Stimulated activated CD4-positive, alpha-beta T cell treated with anti-CD3 and anti-CD28 coated beads, Interleukin-2, amount 100 ng/mL, for 24 hours (primary cell): ENCODE measurements at regions not wholly inside any gene's neighbourhood (a gene's known extent, or its start where the extent isn't known, plus 50 kb on each side); places are given as distances from the start of the nearest gene placed in this dataset.

Experiments
- DNase-seq, 2 donors: peaks; one replicate each; pipeline ENCODE4 v3.0.0-alpha.2; 2020

GRCh38 chr18:66727991-66728390 is 124.1 kb upstream of the CDH19 start:
- DNase-seq = no peak

DNA sequence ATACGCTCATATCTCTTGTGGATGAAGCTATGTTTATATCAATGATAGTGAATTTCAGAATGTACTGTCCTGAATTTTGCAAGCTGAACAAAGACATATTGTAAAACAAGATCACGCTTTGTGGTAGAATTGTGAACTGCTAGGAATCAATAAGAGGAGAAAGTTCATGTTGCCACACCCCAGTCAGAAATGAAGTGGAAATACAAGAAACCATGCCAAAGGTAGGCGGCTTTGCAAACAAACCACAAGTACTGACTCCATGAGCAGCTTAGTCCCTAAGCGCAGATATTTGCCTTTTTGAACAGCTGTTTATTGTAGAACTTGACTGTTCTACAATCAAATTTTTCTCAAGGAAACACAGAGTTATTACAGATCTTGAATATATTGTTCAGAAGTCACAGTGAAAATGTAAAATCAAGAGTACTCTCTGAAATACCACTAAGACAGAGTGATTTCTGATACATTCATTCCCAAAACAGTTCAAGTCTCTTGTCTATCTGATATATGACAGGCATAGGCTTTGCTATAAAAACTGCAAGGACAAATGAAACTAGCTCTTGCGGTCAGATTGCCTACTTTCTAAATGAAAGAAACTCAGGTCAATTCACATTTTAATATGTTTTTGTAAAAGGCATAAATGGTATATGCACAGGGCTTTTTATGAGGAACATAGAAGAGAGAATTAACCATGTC is 120.9 kb upstream of the CDH19 start:
- no peak for DNase-seq

DNA sequence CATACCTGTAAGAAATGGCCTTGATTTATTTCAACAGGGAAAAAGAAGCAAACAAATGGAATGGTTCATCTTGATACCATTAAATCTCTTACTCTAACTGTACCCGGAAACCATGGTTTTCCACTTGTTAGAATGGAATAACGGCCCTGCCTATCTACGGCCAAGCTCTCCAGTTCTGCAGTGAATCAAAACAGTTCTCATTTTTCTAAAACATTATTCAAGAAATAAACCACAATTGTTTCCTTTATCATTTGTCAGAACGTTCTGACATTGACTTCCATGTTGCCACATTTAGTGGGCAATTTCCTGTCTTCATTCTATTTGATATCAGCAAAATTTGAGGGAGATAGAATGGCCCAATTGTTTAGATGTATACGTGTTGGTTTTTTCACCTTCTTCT is 118.8 kb upstream of the CDH19 start:
- no peak for DNase-seq

GRCh38 chr18:66708646-66709045 is 104.8 kb upstream of the CDH19 start:
- no peak for DNase-seq

DNA sequence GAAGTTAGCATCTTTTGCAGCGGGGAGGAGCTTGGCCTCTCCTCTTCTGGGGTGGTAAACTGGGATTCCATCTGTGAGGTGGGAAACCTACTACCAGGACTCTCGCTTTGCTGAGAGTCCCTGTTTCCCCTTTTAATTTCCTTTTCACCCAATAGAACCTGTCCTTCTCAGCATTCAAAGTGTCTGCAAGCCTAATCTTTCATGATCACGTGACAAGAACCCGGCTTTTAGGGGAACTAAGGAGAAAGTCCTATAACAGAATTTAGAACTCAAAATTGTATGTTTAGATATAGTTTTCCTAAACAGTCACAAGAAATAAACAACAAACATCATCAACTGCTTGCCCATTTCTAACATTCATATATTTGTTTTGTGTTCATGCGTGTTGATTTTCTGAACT is 103.6 kb upstream of the CDH19 start:
- DNase-seq = no peak

DNA sequence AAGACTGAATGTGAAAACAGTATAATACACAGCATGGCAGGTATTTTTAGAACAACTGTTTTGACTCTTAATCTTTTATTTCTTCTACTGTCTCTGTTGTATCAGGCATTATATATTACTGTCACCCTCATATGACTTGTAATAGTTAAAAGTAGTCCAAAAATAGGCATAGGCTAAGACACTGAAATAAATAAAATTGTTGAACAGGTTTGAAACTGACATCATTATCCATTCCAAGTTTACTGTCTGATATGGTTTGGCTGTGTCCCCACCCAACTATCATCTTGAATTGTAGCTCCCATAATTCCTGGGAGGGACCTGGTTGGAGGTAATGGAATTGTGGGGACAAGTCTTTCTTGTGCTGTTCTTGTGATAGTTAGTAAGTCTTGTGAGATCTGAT is 91.4 kb upstream of the CDH19 start:
- no peak for DNase-seq

DNA sequence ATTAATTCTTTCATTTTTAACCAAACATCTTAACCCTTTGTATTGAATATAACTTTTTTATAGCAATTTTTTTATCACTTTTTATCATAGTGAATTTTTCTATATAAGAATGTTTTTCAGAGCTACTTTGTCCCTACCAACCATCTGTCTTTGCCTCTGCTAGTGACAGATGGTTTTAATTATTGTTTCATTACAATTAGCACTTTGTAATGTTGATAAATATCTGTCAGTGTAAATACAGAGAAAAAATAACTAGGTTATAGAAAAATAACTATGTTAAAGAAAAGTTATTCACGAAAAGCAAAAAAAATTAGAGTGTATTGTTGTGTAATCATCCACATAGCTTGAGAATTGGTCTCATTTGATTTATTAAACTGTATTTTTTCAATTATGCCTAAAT is 91.0 kb upstream of the CDH19 start:
- DNase-seq = no peak

DNA sequence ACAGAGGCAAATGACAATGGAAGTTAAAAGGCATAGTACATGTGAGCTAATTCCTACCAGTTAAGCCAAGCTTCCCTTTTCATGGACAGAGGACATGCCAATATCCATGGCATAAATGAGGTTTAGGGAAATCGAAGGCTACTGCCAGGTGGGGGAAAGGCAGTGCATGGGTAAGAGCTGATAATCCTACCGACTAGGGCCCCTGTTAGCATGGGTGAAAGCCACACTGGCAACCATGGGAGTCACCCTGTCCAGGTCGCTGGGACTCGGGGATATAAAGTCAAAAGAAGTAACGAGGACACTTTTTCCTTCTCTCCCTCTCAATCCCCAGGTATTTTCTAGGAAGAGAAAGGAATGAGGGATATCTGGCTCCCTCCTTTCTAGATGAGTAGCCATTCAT is 83.7 kb upstream of the CDH19 start:
- no peak for DNase-seq

DNA sequence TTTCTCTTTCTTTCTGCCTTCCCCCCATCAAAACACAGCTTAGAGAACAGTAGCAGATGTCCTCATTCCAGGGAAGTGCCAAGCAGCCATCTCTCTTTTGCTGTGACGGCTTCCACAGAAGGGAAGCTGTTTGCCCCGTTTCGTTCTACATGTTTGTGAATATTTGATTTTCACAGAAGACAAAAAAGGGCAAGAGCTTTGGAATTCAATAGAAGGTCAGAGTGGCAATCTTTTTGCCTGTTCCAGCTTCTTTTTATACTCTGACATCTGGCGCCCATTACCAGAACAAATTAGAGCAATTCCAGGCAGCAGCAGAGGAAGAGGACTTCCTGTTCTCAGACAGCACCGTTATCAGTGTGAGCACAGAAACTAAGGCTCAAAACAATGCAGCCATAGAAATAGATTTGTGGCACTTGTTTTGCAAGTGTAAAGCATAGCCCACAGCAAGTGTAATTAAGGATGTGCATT is 79.0 kb upstream of the CDH19 start:
- DNase-seq = no peak

- DNase-seq = no peak
Measured at GRCh38 chr18:66676699-66677098, 72.8 kb upstream of the CDH19 start.

DNA sequence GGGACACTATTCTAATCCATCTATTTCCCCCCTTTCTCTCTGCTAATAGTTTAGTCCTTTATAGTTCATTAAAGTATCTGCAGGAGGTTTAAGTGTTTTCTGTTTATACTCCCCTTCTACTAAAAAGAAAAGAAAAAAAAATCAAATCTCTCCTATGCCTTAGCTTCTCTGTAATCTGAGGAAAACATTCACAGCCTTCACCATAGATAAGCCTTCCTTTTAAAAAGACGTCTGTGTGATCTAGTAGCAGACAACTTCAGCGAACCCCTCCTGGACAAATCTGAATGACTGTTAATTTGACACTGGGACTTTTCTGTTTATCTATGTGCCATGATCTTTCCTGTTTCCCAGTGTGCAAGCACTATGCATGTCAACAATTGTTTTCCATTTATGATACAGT is 70.4 kb upstream of the CDH19 start:
- DNase-seq = no peak

- no peak for DNase-seq
Measured at GRCh38 chr18:66668706-66669105, 64.8 kb upstream of the CDH19 start.

DNA sequence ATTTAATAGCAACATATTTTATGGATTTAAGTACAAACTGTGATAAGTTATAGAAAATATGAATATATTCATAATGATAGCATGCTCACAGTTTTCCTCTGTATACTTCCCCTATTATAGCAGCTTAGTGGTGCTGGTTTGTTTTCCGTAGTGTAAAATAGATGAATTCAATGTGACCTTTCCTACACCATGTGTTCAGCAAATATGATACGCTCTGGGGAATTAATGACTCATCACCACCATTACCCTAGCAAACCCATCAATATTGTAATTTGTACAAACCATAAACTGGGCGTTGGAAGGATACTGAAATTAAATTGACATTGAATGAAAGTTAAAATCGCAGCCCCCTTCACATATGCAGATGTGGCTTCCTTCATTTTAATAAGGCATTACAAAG is 58.7 kb upstream of the CDH19 start:
- no peak for DNase-seq

- no peak for DNase-seq
Measured at GRCh38 chr18:66655407-66655806, 51.5 kb upstream of the CDH19 start.
